ENCODE measurements at regions not wholly inside any gene's neighbourhood (a gene's known extent, or its start where the extent isn't known, plus 50 kb on each side); places are given as distances from the start of the nearest gene placed in this dataset.
"Not testable (repeated sequence)": the region's sequence is repeated elsewhere in the genome, so short reads cannot be mapped to it uniquely, and the experiment has no call there.

- no peak for DNase-seq
- Histone ChIP-seq H3K27me3 (ENCODE audit: insufficient read depth, low read depth, severe bottlenecking) (no peaks in the 10 kb centered on the region), H3K9me3 (ENCODE audit: severe bottlenecking) (no peaks in the 10 kb centered on the region), H3K4me3 (ENCODE audit: low read depth, low read length) (no peak overlapping the region), H3K27ac (no peak overlapping the region), H3K36me3 (no peaks in the 10 kb centered on the region)
- no peak for TF ChIP-seq CTCF (IDR thresholded peaks at IDR 0.05; ENCODE audit: low read depth, low read length)
These were observed 425.8 kb downstream of the KCTD16 start for GRCh38 chr5:144596517-144596916.

GRCh38 chr5:144594919-144595318 is 424.2 kb downstream of the KCTD16 start:
- Histone ChIP-seq H3K9me3 (ENCODE audit: severe bottlenecking) (no peaks in the 10 kb centered on the region), H3K4me3 (ENCODE audit: low read depth, low read length) (no peak overlapping the region), H3K27ac (no peak overlapping the region), H3K27me3 (ENCODE audit: insufficient read depth, low read depth, severe bottlenecking) (no peaks in the 10 kb centered on the region), H3K36me3 (no peaks in the 10 kb centered on the region)
- no peak for DNase-seq
- TF ChIP-seq CTCF (IDR thresholded peaks at IDR 0.05; ENCODE audit: low read depth, low read length), result no peak

GRCh38 chr5:144594234-144594633 is 423.6 kb downstream of the KCTD16 start:
- H3K4me3 ChIP-seq (ENCODE audit: low read depth, low read length); H3K27ac ChIP-seq; H3K27me3 ChIP-seq (ENCODE audit: insufficient read depth, low read depth, severe bottlenecking); H3K36me3 ChIP-seq; DNase-seq; H3K9me3 ChIP-seq (ENCODE audit: severe bottlenecking): not testable (repeated sequence)

- no peak for TF ChIP-seq CTCF (IDR thresholded peaks at IDR 0.05; ENCODE audit: low read depth, low read length)
- Histone ChIP-seq H3K27me3 (ENCODE audit: insufficient read depth, low read depth, severe bottlenecking) (no peaks in the 10 kb centered on the region), H3K36me3 (no peaks in the 10 kb centered on the region), H3K9me3 (ENCODE audit: severe bottlenecking) (no peaks in the 10 kb centered on the region), H3K4me3 (ENCODE audit: low read depth, low read length) (no peak overlapping the region), H3K27ac (no peak overlapping the region)
- no peak for DNase-seq
These were observed 415.0 kb downstream of the KCTD16 start for GRCh38 chr5:144585681-144586080.

- TF ChIP-seq CTCF (IDR thresholded peaks at IDR 0.05; ENCODE audit: low read depth, low read length), result no peak
- DNase-seq, result no peak
- Histone ChIP-seq H3K9me3 (ENCODE audit: severe bottlenecking) (no peaks in the 10 kb centered on the region), H3K4me3 (ENCODE audit: low read depth, low read length) (no peak overlapping the region), H3K36me3 (no peaks in the 10 kb centered on the region), H3K27ac (no peak overlapping the region), H3K27me3 (ENCODE audit: insufficient read depth, low read depth, severe bottlenecking) (no peaks in the 10 kb centered on the region)
These were observed 413.1 kb downstream of the KCTD16 start for GRCh38 chr5:144583541-144584449.

- TF ChIP-seq CTCF (IDR thresholded peaks at IDR 0.05; ENCODE audit: low read depth, low read length), result no peak
- Histone ChIP-seq H3K27ac (no peak overlapping the region), H3K4me3 (ENCODE audit: low read depth, low read length) (no peak overlapping the region), H3K36me3 (no peaks in the 10 kb centered on the region), H3K9me3 (ENCODE audit: severe bottlenecking) (no peaks in the 10 kb centered on the region), H3K27me3 (ENCODE audit: insufficient read depth, low read depth, severe bottlenecking) (no peaks in the 10 kb centered on the region)
- DNase-seq, result no peak
These were observed 411.4 kb downstream of the KCTD16 start for GRCh38 chr5:144582066-144582465.
